Fibroblast of skin of right quadriceps (primary cell): ENCODE measurements at regions not wholly inside any gene's neighbourhood (a gene's known extent, or its start where the extent isn't known, plus 50 kb on each side); places are given as distances from the start of the nearest gene placed in this dataset.

Source experiments
- DNase-seq: peaks from one replicate; pipeline ENCODE4 v3.0.0-alpha.2; 2013

GRCh38 chr10:111837086-111837485, 346.5 kb downstream of the GPAM start:
- DNase-seq: no peak

DNA sequence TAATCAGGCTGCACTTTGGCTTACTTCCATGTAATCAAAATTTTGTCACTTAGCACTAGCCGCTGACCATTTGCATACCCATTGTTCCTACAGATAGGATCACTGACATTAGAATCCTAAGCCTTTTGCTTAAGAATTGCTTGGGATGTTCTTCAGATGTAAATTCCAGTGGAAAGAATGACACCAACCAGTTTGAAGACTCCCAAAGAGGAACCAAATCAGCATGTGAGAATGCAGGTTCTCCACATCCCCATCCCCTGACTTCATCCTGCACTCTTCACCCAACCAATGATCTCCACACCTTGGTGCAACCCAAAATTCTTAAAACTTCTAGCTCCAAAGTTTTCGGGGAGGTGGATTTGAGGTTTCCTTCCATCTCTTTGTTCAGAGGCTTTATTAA, 345.6 kb downstream of the GPAM start:
- DNase-seq: no peak

GRCh38 chr10:111840546-111840945, 343.0 kb downstream of the GPAM start:
- no peak for DNase-seq

DNA sequence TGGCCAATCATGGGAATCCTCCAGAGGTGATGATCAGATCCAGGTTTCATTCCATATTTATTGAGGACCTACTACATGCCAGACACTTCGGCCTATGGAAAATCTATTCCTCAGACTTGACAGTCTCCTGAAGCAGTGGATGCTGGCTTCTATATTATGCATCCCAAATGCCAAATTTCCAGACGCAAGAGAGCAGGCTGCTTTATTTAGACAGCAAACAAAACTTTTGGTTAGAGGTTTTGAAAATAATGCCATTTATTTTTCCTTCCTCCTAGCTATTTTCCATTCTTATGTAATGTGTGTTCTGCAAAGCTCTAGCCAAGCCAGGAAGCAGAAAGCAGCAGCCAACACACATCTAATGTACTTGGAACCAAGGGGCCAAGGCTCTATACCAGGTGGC, 330.8 kb downstream of the GPAM start:
- no peak for DNase-seq

GRCh38 chr10:111856631-111857030, 326.9 kb downstream of the GPAM start:
- DNase-seq: peak; percentile 7

DNA sequence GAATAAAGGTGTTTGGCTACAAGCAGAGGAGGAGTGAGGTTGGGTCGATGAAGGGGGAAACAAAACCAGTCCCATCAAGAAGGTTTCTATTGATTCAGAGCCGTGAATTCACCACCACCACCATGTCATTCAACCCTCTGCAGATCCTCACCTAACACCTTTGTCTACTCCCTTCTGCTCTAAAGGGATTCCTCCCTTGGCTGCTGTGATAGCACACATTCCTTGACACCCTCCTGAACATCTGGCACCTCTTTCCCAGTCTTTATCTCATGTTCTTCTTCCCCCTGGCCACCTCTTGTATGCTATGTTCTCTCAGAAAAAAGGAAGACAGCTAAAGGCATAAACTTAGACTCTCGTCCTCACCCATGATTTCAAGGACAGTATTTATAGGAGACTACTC, 318.0 kb downstream of the GPAM start:
- DNase-seq: no peak

- DNase-seq: no peak
Measured at GRCh38 chr10:111871458-111871857, 312.1 kb downstream of the GPAM start.

DNA sequence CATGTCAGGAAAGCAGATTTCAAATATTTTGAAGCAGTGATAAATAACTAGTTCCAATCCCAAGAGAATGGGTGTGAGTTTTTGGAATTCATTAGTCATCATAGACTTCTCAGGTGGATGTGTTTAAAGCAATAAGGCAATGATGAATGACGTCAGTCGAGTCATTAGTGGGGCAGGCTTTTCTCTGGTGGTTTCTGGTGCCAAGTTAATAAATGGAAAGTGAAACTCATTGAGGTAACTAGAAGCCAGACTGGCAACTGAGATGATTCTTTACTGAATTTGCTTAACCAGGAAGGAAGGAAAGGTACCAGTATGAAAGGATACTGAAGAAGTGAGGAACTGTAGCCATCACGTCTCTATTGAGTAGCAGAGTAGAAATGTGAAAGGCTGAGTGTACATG, 311.0 kb downstream of the GPAM start:
- peak; percentile 20 for DNase-seq

DNA sequence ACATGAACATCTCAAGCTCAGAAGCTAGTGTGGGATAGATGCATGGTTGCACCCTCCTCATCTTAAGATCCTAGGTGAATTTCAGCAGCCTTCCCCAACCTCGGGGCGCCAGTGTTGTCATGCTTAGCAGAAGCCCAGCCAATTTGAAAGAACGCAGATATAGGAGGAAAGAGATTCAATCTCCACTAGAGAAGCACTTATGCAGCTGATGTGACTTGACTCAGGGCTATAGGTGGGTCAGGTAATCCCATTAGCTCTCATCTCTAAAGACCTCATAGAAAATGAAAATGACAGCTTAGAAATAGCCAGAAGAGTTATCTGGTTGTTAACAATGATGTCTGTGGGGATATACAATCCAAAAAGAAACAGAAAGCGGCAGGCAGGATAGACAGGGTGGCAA, 310.5 kb downstream of the GPAM start:
- no peak for DNase-seq

DNA sequence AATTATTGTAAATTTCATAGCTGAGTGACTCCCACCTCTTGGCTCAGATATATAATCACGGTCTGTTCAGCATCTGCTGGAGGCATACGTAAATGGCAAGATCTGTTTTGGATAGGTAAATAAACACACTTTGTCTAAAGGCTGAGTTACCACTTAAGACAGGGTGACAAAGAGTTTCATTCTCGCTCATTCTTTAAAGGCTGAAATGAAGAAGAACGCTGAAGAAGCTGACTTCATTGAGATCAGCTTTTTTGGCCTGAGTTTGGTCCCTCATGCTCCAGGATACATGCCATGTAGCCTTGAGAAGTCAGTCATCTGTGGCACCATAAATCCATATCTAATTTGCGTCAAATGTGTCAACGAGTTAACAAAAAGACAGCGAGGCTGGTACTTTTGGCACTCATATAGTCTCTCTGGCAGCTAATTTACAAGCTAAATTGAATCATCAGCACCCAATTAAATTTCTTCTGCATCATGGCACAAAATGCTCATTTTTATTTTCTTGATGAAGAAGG, 309.9 kb downstream of the GPAM start:
- DNase-seq: no peak

DNA sequence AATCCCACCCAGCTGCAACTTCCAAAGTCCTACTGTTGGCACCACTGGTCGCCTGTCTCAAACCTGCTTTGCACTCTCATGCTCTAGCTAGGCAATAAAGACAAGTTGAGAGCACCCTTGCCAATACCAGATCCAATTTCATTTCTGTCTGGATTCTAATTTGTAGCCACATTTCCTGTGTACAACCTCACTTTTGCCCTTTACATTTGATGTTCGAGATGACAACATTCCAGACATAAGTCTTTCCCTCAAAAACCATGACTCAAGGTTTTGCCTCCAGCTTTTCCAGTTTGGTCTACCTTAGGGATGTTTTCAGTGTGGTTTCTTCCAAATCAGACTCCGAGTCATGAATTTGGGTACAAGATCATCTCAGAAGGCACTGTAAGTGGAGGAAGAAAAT, 309.0 kb downstream of the GPAM start:
- peak; percentile 64 for DNase-seq

DNA sequence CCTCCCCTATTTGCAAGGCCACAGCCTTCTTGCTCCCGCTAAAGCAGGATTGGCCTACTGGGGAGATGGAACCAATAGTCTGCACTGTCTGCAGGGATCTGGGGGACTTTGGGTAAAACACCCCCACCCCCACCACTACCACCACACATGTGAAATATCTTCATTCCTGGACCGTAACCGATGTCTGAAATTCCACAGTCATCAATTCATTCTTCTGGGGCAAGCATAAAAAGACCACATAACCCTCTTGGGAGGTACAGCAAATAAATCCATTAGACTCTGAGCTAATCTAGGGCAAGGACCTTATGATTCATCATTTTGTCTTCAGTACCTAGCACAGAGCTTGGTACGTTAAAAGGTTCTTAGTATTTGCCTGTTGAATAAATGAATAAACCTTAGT, 307.8 kb downstream of the GPAM start:
- DNase-seq: peak; percentile 65

- no peak for DNase-seq
Measured at GRCh38 chr10:111877258-111877657, 306.3 kb downstream of the GPAM start.

- DNase-seq: peak; percentile 10
Measured at GRCh38 chr10:111879969-111880368, 303.6 kb downstream of the GPAM start.

DNA sequence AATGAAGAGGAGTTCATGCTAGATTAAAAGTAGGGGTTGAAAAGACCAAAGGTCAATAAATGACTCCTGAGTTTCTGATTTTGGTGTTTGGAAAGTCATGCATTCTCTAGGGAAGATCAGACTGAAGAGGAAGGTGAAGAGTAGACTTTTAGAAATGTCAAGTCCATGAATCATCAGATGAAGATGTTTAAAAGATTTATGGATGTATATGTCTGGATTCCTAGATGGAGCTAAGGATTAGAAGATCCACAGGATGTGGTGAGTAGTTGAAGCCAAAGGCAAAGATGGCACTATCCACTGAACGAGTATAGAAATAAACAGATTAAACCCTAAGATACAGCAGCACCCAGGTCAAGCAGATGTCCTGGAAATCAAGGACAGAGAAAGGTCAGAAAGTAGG, 298.5 kb downstream of the GPAM start:
- no peak for DNase-seq

DNA sequence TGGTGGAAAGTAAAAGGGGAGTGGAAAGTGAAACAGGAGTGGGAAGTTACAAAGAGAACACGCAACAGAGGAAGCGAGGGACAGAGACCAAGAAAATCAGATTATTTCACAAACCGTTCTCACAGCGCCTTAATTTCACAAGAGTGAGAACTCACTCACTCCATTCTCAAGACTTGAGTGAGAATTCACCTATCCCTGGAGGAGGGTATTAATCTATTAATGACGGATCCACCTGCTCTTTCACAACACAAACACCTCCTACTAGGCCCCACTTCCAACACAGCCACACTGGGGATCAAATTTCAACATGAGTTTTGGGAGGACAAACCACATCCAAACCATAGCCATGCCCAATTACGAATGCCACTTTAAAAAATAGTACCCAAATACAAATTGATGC, 297.6 kb downstream of the GPAM start:
- no peak for DNase-seq

GRCh38 chr10:111887266-111887665, 296.3 kb downstream of the GPAM start:
- no peak for DNase-seq

- no peak for DNase-seq
Measured at GRCh38 chr10:111890046-111890445, 293.5 kb downstream of the GPAM start.

- no peak for DNase-seq
Measured at GRCh38 chr10:111916011-111916410, 267.6 kb downstream of the GPAM start.

DNA sequence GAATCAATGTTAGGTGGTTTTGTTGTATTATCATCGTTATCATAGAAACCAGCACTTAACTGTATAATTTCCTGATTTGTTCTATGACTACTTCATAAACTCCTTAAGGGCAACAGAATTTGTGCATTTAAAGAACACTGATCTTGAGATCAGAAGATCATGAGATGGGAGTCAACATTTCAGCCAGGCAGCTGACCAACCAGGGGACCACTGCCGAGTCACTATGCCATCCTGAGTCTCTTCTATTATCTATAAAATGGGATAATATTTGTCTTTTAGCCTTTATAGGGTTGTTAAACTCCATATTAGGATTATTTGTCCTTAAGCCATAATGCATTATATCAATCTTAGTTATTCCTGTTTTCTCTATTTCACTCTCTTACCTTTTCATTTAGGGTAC, 261.7 kb downstream of the GPAM start:
- DNase-seq: no peak

DNA sequence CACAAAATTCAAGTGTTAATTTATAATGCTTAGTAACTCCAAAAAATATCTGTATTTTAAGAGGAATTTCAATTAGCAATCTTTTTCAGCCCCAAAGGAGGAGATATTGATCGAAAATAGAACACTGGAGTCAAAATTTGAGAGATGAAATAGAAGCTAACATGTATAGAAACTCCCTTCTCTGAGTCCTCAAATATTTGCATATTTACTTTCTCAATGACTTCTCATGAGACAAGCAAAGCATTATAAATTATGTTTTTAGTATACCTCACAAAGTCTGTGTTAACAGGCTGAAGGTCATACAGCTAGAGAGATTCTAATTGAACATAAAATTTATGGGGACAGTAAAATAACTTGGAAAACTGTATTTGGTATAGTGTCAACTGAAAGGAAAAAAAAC, 260.5 kb downstream of the GPAM start:
- DNase-seq: no peak

DNA sequence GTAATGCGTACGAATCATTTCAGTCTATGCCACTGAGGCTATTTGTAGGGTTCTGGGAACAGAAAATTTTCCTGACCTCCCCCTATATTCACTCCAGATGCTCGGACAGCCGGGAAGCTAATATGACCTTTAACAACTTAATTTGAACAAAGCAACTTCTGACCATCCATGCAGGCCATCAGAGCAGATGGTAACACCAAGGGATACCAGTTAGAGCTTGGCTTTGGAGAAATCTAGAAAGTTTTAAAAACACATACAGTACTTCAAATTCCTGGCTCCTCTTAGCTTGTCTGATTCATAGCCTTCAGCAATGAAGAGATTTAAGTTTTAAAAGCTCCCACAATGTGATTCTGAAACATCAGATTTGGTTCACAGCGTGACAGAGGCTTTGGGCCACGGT, 257.3 kb downstream of the GPAM start:
- no peak for DNase-seq

- no peak for DNase-seq
Measured at GRCh38 chr10:111933937-111934336, 249.6 kb downstream of the GPAM start.

DNA sequence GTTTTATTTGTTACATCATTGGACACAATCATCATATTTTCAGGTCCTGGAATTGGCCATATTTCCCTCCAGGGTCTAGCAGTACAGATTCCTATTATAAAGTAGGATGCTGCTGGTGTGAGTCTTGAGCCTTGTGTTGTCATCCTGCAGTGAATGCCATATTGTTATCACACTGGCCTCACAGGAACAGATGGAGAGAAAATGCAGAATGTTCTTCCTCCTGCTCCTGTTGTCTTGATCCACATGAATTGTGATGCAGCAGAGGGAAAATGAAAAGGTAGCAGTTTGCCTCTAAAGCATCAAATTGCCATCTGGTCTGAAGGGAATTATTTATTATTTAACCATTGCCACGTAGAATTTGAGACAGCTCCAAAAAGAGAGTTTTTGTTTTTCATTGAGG, 248.6 kb downstream of the GPAM start:
- no peak for DNase-seq

DNA sequence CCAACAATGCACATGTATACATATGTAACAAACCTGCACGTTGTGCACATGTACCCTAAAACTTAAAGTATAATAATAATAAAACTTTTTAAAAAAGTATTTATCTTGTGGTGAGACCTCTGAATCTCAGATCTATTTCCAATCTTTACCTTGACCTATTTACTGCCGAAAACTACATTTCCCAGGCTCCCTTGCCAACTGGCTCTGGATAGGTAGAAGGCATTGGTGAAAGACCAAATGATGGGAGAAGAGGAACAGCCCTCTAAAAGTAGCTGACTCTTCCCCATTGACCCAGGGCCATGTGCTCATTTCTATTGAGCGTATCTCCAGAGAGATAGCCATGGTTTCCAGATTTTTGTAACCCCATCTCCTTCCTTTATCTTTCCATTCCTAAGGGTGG, 247.4 kb downstream of the GPAM start:
- DNase-seq: no peak

GRCh38 chr10:111944331-111944730, 239.2 kb downstream of the GPAM start:
- no peak for DNase-seq
